Hematopoietic multipotent progenitor cell treated with erythropoietin and hydrocortisone succinate and interleukin-3 and kit ligand, for 4 days (in vitro differentiated cells): ENCODE measurements at regions not wholly inside any gene's neighbourhood (a gene's known extent, or its start where the extent isn't known, plus 50 kb on each side); places are given as distances from the start of the nearest gene placed in this dataset.
A peak's percentile ranks its signal among the peaks of the same experiment; 100 is the strongest.

Experiments used
- DNase-seq: peaks from one replicate; pipeline ENCODE4 v3.0.0-alpha.2; 2015

DNA sequence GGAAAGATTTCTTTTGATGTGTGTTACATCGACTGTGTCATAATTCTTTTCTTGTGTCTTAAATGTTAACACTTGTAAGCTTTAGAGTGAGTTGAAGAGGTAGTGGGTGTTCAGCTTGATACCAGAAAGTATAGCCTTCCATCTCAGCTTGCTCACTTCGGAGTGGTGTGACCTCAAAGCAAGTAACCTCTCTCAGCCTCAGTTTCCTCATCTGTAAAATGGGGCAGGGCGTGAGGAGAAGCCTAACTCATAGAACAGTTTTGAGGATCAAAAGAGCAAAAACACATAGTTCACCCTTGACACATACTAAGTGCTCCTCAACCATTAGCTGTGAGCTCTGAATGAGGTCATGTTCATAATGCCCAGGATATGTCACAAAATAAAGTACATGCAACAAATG lies 434.8 kb upstream of the PROK2 start:
- DNase-seq = no peak

DNA sequence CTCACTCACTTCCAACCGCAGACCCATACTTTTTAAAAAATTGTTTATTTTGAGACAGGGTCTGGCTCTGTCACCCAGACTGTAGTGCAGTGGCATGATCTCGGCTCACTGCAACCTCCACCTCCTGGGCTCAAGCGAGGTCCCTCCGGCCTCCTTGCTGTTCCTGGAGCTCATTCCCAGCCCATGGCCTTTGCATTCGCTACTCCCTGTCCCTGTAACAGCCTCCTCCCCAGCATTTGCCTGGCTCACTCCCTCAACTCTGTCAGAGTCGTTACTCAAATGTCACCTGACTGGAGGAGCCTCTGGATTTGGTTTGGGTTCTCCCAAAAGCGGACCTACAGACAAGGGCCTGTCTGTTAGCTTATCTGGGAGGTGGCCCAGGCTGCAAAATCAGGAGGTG lies 432.6 kb upstream of the PROK2 start:
- DNase-seq = no peak

DNA sequence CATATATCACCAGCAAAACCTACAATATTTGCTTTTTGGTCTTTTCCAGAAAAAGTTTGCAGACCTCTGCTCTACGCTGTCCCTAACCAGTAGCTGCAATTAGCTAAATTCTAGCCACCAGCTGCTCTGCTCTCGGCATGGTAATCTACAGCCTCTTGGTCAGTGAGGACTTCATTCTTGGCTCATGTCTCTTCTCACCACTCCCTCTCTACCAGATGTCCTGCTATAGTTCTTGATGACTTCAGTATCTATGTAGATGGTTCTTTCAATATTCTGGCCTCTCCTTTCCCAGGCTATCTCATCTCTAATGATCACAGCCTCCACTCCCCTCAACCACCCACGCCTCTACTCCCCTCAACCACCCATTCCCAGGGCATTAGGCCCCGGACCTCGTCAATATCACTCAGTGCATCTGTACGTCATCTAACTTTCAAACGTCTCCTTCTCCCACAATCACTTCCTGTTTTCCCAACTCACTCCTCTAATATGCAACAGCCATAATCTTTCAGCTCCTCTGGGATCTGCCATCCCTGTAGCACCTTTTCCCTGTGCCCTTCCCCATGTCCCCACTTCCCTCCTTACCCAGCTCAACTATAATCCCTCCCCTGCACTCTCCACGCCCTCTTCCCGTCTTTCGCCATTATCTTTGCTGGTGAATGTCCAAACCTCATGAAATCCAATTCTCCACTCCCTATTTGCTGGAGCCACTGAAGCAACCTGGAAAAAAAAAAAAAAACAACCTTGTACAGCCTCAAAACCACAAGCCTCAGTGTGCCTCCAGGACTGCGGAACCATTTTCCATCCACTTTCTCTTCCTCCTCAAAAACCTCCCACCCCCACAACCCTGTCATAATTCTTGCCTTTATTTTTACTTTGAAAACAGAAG lies 429.4 kb upstream of the PROK2 start:
- no peak for DNase-seq

DNA sequence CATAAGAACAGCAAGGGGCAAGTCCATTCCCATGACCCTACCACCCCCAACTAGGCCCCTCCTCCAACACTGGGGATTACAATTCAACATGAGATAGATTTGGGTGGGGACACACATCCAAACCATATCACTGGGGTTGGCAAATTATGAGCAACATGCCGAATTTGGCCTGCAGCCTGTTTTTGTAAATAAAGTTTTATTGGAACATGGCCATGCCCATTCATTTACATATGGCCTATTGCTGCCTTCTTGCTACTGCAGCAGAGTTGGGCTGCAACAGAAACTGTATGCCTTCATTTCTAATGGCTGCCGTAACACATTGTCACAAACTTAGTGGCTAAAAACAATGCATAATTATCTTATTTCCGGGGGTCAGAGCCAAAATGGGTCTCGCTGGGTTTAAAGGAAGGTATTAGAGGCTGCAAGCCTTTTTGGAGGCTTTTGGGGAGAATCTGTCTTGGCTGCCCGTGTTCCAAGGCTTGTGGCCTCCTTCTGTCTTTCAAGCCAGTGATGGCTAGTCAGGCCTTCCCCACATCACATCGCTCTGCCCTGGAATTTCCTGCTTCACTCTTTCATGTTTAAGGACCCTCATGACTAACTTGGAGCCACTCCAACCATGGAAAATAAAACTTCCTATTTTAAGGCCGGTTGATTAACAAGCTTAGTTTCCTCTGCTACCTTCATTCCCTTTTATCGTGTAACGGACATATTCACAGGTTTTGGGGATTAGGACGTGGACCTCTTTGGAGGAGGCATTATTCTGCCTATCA lies 428.5 kb upstream of the PROK2 start:
- DNase-seq = no peak

DNA sequence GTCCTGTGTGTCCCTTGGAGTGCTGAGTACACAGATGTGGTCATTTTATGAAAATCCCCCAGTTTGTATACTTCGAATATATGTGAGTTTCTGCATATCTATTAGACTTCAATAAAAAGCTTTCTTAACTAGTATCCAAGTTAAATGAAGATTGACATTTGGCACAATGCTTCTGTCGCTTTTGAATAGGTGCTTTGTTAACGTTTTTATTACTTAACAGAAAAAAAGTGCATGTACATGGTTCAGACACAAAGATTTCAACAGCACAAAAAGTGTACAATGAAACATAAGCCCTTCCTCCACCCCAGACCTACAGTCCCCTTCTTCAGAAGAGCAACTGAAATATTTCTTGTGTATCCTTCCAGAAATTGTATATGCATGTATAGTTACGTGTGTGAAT lies 427.4 kb upstream of the PROK2 start:
- DNase-seq = no peak

DNA sequence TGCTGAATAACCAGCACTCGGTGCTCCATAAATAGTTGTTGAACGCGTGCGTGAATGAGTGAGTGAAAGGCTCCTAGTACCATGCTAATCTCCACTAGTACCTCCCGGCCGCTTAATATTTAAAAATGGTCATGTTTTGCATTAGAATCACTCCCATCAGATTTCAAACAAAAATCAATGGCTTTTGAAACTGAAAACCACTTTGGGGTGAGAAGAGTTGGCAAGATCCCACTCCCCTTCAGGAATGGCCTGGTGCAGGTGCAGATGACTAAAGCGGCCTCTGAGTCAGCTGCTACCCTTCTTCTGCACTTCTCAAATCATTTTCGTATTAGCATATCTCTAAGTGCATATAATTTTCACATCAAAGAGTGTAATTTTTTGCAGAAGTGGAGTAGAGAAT lies 425.3 kb upstream of the PROK2 start:
- no peak for DNase-seq

DNA sequence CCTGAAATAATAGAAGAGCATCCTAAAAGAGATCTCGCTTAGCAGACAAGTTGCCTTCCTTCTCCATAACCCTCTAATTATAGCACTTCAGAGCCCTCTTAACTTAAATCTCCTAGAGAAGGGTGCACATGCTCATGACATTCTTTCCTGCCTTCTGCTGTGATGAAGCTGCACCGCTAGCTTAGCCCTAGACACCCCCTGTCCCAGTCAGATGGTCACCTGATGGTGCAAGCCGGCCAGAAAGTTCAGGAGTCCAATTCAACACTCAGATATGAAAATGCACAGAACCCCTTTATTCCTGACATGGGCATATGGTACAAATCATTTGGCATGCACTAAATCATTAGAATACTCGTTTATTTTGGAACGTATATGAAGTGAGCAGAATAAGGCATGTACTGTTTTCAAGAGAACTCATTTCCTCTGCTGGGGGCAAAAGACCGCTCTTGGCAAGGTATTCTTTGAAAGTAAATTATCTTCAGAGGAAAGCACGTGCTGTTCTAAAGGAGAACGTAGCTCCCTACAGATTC lies 420.4 kb upstream of the PROK2 start:
- no peak for DNase-seq

DNA sequence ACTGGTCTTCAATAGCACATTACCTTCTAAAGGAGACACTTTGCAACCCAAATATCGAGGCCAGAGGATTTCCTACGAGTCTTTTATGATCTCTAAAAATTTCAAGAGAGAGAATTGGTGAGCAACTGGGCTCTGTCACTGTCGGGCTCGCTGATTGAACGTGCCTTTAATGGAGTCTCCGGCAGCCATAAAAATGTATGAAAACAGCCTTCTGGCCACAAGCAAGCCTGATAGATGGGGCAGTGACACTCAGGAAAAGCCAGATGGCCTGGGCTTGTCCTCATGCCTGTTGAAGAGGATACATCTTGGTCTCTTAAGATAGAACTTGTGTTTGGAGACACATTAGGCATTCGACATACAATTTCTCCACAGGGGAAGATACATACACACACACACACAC lies 419.5 kb upstream of the PROK2 start:
- DNase-seq = no peak

DNA sequence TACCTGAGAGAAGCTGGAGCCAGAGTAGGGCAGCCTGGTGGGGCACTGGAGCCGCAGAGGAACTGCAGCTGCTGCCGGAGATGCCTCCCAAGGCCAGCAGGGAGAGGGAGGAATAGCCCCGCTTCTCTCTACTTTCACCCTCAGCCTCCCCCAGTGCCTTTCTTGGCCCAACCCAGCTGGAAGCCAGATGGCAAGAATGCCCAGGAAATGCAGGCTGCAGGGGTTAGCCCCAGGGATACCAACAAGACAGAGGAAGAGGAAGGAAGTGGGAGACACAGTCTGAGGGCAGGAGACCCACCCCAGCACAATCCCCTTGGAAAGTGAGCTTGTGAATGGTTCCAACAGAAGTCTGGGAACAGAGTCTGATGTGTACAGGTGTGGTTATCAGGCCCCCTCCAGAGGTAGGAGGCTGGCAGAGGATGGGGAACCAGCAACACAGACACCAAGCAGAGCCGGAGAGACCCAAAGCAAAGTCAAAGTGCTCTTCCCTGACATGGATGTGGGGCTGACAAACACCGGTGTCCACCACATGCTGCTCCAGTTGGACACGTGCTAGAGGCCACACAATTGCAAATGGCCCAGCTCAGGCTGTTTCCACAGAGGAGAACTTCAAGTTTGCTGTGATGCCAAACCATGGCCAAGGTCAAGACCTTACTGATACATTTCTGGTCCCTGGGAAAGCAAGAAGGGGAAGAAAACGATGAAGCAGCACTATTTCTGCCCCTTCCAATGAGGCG lies 418.8 kb upstream of the PROK2 start:
- no peak for DNase-seq

DNA sequence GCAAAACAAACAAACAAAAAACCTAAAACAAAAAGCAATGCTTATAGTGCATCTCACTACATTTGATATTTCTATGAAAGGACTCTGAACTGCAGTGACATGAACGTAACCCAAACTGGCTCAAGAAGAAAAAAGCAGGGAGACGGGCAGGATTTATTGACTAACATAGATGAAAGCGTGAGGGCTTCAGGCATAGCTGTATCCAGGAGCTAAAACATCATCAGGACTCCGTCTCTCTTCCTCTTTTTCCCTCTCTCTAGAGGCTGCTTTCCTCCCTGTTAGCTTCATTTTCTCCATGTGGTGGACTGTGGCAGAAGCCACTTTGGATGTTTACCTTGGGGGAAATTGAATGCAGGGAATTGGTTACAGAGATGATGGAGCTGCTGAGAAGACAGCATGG lies 418.2 kb upstream of the PROK2 start:
- no peak for DNase-seq

DNA sequence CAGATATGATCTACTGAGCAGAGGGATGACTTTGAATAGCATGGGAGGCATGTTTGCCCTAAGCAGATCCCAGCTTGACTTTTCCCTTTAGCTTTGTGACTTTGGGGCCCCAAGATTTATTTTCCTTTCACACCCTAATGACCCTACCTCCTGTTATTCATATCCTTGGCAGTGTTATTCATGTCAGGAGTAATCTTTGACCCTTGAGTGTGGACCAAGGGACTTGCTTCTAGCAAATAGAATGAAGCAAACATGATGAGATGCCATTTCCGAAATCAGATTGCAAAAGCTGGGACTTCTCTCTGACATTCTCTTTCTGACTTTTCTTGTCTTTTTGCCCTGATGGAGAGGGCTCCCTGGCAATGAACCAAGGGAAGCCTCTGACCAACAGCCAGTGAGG lies 415.4 kb upstream of the PROK2 start:
- no peak for DNase-seq

DNA sequence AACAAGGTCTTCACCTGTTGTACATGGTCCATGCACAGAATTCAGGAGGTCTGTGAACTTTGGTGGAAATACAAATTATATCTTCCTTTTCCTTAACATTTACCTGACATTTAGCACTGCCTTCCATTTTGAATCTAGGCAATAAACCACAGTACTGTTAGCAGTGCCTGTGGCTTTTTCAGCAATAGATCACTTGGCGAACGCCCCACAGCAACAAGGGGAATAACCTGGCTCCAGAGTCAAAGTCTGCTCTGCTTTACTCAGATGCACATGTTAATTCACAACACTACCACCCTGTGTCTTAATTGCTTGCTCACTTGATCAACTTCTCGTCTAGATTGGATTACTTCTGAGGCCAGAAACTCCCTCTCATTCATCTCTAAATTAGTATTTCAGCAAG lies 414.6 kb upstream of the PROK2 start:
- DNase-seq = no peak

DNA sequence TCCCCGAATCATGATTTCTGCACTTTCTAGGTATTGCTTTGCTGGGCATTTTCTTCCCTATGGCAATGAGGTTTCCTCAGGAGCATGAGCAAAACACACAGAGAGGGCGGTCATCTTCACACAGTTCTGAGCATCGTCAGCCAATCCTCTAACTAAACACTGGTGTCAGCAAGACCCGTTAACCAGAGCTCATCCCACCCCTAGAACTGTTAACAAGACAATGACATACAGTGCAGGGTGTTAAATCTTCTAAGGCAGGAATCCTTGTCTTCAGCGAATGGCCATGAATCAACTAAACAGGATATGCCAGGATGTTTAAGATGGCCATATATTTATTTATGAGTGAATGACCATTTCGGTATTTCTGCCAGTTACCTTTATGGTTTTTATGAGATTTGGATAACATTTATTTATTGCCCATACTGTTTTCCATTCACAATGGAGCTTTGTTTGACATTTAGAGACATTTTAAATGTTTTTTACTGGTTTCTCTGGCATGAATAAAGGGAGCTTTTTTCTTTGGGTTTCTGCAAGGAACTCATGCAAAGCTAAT lies 411.5 kb upstream of the PROK2 start:
- no peak for DNase-seq

DNA sequence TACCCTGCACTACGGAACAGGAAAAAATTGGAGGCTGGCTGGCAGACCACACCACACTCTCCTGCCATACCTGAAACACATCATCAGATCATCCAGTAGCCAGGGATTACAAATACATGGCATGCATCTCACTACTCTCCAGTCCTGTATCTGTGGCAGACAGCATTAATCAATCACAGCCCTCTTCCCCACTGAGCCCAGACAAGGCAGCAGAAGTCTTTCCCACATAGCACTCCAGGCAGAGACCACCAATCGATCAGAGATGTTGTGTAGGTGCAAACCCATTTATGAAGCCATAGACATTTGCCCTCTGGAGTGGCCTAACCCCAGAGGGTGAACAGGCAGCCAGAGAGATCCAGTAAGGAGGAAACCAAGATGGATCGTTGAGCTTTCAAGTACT lies 410.9 kb upstream of the PROK2 start:
- DNase-seq = no peak

DNA sequence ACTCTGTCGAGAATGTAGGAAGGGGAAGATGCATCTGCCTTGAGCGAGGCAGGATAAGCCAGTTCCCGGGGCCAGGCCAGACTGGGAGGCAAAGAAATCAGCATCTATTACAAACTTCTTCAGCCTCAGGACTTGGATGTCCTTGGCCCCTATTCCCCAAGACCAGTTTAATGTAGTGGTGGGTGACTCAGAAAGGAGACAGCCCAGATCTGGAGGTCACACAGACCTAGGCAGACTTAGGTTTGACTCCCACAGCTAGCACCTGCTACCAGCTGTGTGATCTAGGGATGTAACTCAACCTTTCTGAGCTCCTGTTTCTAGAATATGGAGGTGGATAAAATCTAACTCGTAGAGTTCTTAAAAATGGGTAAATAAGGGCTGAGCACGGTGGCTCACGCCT lies 409.5 kb upstream of the PROK2 start:
- no peak for DNase-seq

DNA sequence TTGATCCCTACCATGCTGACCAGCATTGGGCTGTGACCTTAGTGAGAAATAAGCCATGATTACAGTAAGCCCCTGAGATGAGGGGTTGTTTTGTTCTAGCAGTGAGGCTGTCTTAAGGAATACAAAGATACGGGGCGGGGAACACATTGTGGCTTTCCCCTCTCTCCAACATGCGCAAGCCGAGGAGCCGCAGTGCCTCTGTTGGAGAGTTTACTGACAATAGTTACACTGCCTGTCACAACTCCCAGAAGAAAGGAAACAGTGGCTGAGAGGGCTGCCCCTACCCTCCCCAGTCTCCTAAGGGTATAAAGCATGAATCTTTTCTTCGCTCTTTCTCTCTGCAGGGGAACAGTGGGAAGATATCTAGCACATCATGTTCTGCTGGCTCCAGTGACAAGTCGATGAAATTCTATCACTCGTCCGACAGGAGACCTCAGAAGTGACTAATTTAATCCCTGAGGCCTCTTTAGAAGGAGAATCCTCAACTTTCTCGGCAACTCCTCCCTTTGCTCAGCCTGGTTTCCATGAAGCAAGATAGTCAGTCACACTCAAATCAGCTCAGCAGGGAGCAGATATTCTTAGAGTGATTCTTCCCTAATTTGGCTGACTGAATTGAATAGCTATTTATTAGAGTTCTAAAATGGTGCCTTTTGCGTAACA lies 409.0 kb upstream of the PROK2 start:
- no peak for DNase-seq

DNA sequence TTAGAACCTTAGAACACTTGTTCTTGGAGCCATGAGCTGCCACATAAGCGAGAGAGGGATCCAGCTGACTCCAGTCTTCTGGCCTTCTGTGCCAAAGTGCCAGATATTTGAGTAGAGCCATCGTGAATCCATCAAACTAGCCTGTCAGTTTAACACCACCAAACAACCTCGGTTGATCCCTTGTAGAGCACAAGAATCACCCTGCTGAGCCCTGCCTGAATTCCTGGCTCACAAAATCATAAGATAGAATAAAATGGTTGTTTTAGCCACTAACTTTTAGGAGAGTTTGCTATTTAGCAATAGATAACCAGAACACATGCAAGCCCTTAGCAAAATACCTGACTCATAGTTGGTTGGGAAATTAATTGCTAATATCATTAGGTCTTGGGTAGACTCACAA lies 407.6 kb upstream of the PROK2 start:
- DNase-seq = no peak

DNA sequence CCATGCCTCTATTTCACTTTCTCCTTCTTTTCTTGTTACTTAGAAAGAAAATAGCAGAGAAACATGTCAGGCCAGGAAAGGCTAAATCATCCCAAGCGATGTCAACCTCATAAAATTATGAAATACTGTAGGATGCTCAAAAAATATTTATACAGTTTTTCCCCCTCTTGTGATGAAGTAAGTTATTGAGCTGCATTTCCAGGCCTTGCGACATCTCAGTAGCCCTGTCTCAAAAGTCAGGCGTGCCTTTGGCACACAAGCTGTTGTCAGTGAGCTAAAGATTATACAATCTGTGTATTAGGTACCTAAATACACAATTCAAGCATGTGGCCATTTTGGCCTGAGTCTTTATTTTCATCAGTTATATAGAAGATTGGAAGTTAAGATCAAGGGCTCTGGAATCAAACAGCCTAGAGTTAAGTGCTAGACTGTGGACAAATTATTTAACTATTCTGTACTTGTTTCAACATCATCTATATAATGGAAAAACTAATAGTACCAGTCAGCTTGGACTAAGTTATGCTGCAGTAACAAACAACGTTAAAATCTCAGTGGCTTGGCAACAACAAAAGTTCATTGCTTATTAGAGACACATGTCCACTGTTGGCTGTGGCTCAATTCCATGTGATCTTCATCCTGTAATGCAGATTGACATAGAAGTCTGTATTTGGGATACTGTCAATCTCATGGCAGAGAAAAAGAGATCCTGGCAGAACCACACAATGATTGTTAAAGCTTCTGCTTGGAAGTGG lies 406.4 kb upstream of the PROK2 start:
- no peak for DNase-seq

DNA sequence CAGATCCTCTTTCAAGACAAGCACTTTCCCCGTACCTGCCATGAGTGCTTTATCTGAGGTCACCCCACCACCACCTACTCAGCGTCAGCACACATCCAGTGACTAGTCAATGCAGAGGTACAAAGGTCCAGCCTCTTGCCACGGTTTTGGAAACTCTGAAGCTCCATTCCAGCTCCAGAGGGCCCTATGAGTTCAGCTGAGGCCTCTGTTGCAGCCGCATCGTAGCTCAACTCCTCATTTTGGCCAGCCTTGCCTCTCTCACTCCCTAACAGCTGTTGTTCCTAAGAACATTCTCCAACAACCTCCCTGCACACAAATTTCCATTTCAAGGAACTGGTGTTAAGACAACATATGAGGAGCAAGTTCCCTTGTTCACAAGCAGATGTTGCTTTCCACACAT lies 405.1 kb upstream of the PROK2 start:
- no peak for DNase-seq

DNA sequence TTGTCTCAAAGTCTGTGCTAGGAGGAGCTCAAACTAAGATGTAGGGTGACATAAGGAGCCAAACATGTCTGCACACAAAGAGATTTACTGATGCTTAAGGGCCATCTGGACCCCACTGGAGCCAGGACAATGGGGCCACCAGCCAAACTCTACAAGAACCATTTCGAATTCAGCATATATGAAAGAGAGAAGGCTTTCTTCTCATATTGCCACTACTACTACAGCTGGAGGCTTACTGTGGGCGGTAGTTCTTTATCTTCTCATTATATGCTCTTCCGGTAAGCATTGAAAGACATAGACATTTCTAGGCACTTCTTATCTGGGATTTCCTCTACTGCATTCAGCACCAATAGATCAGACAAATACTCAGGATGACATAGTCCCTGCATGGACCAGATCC lies 404.4 kb upstream of the PROK2 start:
- DNase-seq = peak; percentile 53

DNA sequence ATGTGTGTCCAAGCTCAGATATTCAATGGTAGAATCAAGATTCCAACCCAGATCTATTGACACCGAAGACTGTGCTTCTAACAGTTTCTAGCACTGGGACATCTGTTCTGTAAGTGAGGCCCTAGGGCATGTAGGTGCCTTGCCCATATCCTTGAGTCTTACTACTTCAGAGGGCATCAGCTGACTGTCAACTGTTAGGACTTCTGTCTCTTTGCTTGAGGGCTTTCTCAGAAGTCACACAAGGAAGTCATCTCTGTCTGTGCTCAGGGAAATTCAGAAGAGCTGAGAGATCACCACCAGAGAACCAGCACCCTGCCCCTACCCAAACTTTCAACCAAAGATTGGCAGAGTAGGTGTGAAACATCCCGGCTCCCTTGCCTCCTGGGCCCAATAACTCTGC lies 403.6 kb upstream of the PROK2 start:
- DNase-seq = no peak

DNA sequence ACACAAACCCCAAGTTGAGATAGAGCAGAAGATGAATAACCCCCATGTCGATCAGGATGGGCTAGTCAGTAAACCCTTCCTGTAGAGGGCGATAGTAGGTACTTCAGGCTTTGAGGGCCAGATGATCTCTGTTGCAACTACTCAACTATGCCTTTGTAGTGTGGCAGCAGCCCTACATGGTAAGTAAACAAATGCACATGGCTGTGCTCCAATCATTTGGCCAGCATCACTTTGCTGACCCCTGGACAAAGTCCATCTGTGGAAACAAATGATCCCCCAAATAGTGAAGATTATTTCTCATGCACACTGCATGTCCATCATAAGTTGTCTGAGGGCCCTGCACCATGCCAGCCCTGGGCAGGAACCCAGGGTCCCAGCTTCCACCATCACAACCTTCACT lies 402.2 kb upstream of the PROK2 start:
- DNase-seq = peak; percentile 65
